Epithelial cell of proximal tubule (primary cell): ENCODE measurements at regions not wholly inside any gene's neighbourhood (a gene's known extent, or its start where the extent isn't known, plus 50 kb on each side); places are given as distances from the start of the nearest gene placed in this dataset.

Experiments
- DNase-seq: peaks from one replicate; pipeline ENCODE4 v3.0.0-alpha.2; 2011; ENCODE audit warnings: low read depth
- H3K4me3 ChIP-seq: 2 replicates; pipeline ENCODE4 v1.5.1; 2011; ENCODE audit warnings: low read depth, mild to moderate bottlenecking, low read length
- TF ChIP-seq, protein P1 (sequence below): conservative IDR thresholded peaks from 2 replicates; pipeline ENCODE4 v1.5.1; 2012; ENCODE audit warnings: low read depth, mild to moderate bottlenecking, low read length

DNA sequence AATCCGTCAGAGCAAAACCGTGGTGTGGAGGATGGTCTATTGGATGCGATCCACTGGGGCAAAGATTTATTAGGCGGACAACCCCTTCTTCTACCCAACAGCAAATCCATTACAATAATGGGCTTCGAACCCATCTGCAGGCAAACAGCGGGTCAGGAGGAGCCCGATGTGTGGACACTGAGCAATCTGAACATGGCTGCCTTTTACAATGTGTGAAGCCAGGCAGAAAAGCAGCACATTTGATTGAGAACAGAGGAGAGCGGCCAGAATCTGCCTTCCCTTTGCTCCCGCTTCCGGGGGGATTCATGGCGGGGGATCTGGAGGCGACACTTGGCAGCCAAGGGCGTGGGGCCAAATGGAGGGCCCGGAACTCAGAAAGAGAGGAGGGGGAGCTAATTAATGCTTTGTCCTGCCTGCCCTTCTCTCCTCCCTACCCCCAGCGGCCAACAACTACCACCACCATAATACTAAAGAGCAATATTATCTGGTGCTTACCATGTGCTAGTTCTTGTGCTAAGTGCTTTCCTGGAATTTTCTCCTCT, 133.0 kb downstream of the EMX2 start:
- TF ChIP-seq, protein P1, sequence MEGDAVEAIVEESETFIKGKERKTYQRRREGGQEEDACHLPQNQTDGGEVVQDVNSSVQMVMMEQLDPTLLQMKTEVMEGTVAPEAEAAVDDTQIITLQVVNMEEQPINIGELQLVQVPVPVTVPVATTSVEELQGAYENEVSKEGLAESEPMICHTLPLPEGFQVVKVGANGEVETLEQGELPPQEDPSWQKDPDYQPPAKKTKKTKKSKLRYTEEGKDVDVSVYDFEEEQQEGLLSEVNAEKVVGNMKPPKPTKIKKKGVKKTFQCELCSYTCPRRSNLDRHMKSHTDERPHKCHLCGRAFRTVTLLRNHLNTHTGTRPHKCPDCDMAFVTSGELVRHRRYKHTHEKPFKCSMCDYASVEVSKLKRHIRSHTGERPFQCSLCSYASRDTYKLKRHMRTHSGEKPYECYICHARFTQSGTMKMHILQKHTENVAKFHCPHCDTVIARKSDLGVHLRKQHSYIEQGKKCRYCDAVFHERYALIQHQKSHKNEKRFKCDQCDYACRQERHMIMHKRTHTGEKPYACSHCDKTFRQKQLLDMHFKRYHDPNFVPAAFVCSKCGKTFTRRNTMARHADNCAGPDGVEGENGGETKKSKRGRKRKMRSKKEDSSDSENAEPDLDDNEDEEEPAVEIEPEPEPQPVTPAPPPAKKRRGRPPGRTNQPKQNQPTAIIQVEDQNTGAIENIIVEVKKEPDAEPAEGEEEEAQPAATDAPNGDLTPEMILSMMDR, result no peak
- no peak overlapping the region for H3K4me3 ChIP-seq
- DNase-seq, result no peak

DNA sequence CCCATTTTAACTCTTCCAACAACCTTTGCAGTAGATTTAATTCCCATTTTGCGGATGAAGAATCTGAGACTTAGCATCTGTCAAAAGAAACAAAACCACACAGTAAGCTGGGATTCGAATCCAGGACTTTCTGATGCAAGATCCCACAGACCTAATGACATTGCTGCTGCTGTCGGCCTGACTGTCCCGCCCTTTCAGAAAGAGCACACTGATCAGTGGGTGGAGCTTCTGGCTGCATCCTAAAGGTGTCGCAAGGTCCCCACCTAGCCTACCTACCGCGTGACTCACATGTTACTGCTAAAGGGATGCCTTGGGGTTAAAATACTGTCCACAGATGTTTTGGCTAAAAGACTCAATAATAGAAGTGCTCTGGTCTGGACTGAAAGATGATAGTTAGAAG, 134.7 kb downstream of the EMX2 start:
- TF ChIP-seq, protein P1, result no peak
- no peak for DNase-seq

DNA sequence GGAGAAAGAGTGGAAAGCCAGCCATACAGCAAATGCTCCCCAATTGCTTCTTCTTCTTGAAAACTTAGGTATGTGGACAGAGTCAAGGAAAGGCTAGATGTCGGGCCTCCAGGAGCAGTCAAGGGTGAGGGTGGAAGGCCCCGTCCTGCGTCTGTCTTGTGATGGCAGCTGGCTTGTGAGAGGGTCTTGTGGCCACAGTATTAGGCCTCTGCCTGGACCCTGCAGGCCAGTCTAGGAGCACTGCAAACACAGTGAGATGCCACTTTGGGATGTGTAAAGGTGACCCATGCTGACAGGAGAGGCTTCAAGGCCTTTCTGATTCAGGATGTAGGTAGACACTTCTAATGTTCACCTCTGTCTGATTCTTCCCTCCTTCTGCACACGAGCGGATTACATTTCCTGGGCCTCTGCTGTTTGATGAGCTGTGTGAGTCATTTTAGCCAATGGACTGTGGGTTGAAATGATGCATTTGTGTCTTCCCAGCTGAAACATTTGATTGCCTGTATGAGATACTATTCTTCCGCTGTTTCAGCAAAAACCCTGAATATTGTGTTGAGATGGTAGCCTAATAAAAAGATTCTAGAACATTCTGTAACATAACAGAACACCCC, 135.4 kb downstream of the EMX2 start:
- DNase-seq, result no peak

More for the DNA sequence above, 134.7 kb downstream of the EMX2 start:
- H3K4me3 ChIP-seq, result no peak overlapping the region

DNA sequence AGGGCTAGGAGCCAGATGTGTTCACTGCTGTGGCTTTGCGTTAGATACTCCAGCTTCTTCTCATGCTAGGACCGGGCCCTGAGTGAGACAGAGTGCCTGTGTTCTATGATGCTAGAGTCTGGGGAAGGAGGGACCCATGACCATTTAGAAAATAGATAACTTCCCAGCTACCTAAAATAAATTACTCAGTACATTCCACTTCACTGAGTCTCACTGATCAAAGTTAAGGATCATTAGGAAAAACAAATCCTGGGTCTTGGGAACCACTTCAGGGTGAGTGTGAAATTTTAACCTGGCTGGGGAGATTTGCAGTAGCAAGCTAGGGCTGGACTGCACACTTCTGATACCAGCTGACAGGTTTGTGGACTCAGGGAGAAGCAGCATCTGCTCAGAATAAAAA, 138.1 kb downstream of the EMX2 start:
- TF ChIP-seq, protein P1, result no peak
- H3K4me3 ChIP-seq, result no peak overlapping the region
- peak; percentile 90 for DNase-seq

More for the DNA sequence above, 135.4 kb downstream of the EMX2 start:
- no peak overlapping the region for H3K4me3 ChIP-seq
- TF ChIP-seq, protein P1, result no peak

DNA sequence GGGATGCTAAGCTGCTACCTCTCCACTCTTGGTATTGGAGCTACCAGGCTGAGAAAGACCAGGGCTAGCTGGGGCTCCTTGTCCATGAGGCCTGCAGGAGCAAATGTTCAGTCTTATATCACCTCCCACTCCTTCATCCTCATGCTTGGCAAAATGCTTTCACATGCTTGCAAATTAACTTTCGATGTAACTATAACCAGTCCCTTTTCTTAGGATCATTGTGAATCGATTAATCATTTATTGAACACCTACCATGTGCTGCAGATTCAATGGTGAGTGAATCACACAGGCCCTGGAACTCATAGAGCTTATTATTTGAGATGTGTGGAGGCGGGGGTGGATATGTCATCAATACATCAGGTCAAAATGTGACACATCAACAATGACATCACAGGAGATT, 138.6 kb downstream of the EMX2 start:
- DNase-seq, result peak; percentile 59
- H3K4me3 ChIP-seq, result no peak overlapping the region
- TF ChIP-seq, protein P1, result no peak

DNA sequence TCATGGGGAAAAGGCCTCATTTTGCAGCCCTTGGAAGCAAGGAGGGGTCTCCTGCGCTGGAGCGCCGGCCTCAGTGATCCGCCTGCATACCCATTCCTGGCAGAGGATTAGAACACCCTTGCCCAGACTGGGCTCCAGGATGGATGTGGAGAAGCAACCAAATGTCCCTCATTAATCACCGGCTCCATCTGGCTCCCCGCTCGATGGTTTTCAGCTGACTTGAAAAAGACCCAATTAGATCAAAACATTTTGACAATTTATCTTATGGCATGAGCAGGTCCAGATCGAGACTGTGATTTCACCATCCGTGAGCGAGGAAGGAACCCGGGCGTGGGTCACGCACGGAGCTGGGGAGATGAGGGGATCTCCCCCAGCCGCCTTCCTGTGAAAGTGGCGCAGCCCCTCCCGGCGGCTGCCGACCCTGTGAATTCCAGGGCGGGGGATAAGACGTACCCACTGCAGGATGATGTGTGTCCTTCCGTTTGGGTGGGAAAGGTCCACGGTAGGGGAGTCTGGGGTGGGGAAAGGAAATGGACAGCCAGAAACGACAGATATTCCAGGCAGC, 141.6 kb downstream of the EMX2 start:
- no peak overlapping the region for H3K4me3 ChIP-seq
- DNase-seq, result no peak
- TF ChIP-seq, protein P1, result no peak
